ENCODE measurements at regions not wholly inside any gene's neighbourhood (a gene's known extent, or its start where the extent isn't known, plus 50 kb on each side); places are given as distances from the start of the nearest gene placed in this dataset.

DNA sequence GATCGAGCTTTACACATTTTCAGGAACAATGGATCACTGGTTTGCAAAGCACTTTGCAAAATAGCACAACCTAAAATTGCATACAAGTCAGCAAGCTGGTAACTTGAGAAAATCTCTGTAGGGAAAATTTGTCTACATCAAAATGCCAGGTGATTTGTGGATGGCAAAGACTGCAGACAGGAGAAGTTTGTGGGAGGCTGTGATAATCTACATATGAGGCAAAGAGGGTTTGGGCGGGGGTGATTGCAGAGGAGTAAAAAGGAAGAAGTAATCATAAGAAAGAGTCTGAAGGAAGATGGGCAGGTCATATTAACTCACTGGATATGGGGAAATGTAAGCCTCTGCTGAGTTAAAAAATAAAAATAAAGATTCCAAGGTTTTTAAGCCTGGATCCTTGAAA is 166.3 kb upstream of the STXBP5 start:
- DNase-seq: no peak

GRCh38 chr6:147040121-147040910 is 163.9 kb upstream of the STXBP5 start:
- DNase-seq: no peak

DNA sequence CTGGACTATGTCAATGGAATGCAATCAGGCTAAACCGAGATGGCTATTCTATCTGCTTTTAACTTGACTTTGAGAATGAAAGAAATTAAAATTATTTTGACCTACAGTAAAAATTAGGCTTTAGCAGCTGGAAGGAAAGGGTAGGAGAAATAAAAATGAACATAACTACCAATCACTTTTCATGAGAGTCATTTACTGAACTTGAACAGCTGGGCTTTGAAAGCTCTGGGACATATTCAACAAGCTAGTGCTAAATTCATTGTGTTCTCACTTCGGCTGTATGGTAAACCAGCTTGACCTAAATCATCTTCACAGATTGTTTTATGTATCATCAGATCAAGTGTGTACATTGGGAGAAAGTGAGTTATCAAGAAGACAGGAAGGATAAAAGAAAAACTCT is 161.5 kb upstream of the STXBP5 start:
- no peak for DNase-seq

- DNase-seq: no peak
Observed at GRCh38 chr6:147043994-147044477, 160.2 kb upstream of the STXBP5 start.

DNA sequence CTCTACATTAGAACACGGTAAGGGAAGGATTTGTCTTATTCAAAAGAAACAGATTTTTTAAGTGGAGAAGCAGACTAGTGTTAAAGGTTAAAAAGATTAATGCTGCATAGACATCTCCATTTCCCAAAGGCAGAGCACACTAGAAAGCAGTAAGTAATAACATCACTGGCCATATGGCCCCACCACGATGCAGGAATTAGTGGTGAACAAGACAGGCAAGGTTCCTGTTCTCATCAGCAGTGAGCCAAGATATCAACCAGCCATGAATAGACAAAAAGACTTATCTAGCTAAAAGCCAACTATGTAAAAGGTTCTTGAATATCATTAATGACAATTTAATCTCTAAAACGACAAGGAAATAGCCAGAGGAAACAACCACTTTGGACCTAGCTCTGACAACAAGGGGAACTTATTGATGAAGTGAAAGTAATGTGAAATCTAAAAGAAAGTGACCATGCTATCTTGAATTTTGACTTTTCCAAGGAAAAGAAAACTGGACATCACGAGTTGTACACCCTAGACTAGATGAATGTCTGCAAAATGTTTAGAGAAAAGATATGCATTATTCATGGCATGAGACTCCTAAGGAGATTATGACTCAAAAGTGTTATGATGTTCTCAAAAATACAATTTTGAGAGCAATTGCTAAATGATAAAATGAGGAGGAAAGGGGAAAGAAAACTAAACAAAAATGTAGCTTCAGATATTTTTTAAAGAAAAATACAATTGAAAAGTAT is 157.9 kb upstream of the STXBP5 start:
- DNase-seq: no peak

DNA sequence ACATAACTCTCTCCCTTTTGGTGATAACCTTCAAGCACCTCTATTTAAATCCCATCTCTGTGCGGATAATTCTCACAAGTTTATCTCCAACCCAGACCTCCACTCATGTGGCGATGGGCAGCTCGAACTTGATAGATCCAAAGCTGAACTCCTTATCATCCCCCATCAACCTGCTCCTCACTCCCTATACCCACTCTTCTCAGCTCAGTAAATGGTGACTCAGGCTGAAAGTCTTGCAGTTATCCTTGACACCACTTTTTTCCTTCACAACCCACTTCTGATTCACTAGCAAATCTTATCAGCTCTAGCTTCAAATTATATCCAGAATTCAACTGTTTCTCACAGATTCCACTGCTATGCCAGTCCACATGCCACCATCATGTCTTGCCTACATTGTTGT is 155.3 kb upstream of the STXBP5 start:
- DNase-seq: no peak

GRCh38 chr6:147053311-147053921 is 150.8 kb upstream of the STXBP5 start:
- no peak for DNase-seq

DNA sequence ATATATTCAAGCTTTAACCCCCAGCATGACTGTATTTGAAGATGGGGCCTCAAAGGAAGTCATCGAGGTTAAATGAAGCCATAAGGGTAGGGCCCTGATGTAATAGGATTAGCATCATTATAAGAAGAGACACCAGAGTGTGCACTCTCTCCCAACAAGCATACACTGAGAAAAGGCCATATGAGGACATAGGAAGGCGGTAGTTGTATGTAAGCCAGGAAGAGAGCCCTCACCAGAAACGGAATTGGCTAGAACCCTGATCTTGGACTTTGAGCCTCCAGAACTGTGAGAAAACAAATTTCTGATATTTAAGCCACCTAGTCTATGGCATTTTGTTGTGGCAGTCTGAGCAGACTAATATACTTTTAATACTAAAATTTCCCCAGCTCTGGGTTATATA is 150.1 kb upstream of the STXBP5 start:
- no peak for DNase-seq

DNA sequence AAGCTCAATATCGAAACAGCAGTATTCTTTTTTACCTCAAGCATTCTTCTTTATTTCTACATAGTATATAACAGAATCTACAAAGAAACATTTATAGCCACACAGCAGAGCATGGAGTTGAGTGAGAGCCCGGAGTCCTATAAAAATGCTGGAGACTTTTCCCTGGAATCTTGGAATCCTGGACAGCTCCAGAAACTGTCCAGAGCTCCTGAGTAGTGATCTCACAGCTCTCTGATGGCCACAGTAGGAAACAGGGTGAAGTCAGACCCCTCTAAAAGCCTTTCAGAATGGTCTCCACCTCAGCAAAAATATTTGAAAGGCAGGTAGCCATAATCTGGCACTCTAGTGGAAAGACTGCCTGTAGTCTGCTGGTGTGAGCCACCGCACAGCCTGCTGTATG is 149.3 kb upstream of the STXBP5 start:
- DNase-seq: no peak

GRCh38 chr6:147055821-147056392 is 148.3 kb upstream of the STXBP5 start:
- DNase-seq: no peak

GRCh38 chr6:147057188-147057587 is 147.0 kb upstream of the STXBP5 start:
- no peak for DNase-seq

DNA sequence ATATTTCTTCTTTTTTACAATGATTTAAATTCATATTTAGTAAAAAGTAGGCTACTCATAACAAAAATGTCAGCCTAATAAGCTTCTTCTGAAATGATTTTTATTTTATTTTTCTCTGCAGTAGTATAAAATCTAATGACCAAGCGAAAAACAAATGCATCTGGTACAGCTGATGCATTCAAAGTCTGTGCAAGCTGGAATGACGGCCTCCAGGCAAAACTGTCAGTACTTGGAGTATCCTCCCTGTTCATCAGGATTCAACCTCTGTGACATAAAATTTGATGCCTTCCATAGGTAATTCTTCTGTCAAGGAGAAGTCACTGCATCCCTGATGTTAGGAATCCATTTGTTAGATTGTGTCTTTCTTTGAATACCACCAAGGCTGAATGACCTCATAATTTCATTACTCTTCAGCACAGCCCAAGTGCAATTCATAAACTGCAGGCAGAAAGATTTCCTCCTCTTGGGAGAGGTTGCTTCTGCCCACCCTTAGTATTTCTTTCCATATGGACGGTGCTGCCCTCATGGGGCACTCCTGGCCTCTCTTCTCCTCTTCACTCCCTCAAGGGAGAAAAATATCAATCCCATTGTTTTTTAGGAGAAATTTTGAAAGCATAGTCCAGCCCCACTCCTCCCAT is 146.4 kb upstream of the STXBP5 start:
- no peak for DNase-seq

- no peak for DNase-seq
Observed at GRCh38 chr6:147058786-147059385, 145.3 kb upstream of the STXBP5 start.

DNA sequence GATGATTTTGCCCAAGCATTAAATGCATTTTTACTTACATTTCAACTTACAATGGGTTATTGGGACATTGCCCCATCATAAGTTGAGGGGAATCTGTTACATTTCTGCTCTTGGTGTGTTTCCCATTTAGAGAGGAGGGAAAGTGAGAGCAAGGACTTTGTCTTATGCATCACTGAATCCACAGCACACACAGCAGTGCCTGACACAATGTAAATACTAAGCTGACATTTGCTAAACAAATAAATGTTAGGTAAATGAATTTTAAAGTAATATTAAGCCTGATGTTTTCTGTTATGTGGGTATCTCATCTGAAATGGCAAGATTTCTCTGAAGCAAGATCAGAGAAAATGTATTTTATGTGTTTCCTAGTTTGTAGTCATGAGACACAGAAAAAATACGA is 143.6 kb upstream of the STXBP5 start:
- DNase-seq: no peak

- DNase-seq: no peak
Observed at GRCh38 chr6:147061252-147061651, 143.0 kb upstream of the STXBP5 start.

- DNase-seq: no peak
Observed at GRCh38 chr6:147063469-147064031, 140.7 kb upstream of the STXBP5 start.

GRCh38 chr6:147065786-147066185 is 138.4 kb upstream of the STXBP5 start:
- DNase-seq: no peak

- no peak for DNase-seq
Observed at GRCh38 chr6:147067184-147067583, 137.0 kb upstream of the STXBP5 start.

- DNase-seq: no peak
Observed at GRCh38 chr6:147071776-147072175, 132.4 kb upstream of the STXBP5 start.

- no peak for DNase-seq
Observed at GRCh38 chr6:147075381-147075780, 128.8 kb upstream of the STXBP5 start.

- no peak for DNase-seq
Observed at GRCh38 chr6:147077251-147077650, 127.0 kb upstream of the STXBP5 start.

- DNase-seq: no peak
Observed at GRCh38 chr6:147078106-147078505, 126.1 kb upstream of the STXBP5 start.
